Ishikawa (cell line): ENCODE measurements at regions not wholly inside any gene's neighbourhood (a gene's known extent, or its start where the extent isn't known, plus 50 kb on each side); places are given as distances from the start of the nearest gene placed in this dataset.

Experiments used
- CEBPB ChIP-seq: IDR thresholded peaks from 2 replicates; pipeline ENCODE4 v1.6.1; 2012
- EGR1 ChIP-seq: IDR thresholded peaks from 2 replicates; pipeline ENCODE4 v1.6.1; 2012
- EP300 ChIP-seq: IDR thresholded peaks from 2 replicates; pipeline ENCODE4 v1.6.1; 2012; ENCODE audit warnings: borderline replicate concordance
- FOXM1 ChIP-seq: IDR thresholded peaks from 2 replicates; pipeline ENCODE4 v1.6.1; 2012; ENCODE audit warnings: low read depth, borderline replicate concordance
- TAF1 ChIP-seq: IDR thresholded peaks from 2 replicates; pipeline ENCODE4 v1.6.1; 2012; ENCODE audit warnings: low read depth, mild to moderate bottlenecking
- TCF12 ChIP-seq: IDR thresholded peaks from 2 replicates; pipeline ENCODE4 v1.6.1; 2012; ENCODE audit warnings: low read depth
- YY1 ChIP-seq: IDR thresholded peaks from 2 replicates; pipeline ENCODE4 v1.6.1; 2012; ENCODE audit warnings: low read depth
- ZBTB7A ChIP-seq: IDR thresholded peaks from 2 replicates; pipeline ENCODE4 v1.6.1; 2012; ENCODE audit warnings: low read depth
- TF ChIP-seq, protein P1 (sequence below): IDR thresholded peaks from 2 replicates; pipeline ENCODE4 v1.6.1; 2012
- TF ChIP-seq, protein P2 (sequence below): IDR thresholded peaks from 2 replicates; pipeline ENCODE4 v1.6.1; 2012; ENCODE audit warnings: low read depth, mild to moderate bottlenecking

DNA sequence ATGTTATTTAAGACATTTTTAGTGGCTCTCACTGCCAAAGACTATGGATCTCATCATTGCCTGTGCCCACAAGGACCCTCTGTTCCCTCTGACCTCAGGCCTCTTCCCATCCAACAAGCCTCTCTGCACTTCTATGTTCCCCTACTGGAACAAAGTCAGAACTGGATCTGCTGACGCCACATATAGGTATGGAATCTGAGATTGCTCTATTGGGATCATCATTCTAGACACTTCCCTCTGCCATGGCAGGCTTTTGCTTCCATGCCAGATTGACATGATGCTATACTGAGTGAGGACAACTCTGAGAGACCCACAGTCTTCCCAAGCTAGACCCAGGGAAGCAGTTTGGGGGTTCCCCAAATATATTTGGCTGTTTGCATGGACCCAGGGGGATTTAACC lies 76.0 kb upstream of the ZNF648 start:
- TF ChIP-seq CEBPB, result no peak
- TF ChIP-seq TAF1, result no peak
- TF ChIP-seq FOXM1, result no peak
- TF ChIP-seq, protein P1, sequence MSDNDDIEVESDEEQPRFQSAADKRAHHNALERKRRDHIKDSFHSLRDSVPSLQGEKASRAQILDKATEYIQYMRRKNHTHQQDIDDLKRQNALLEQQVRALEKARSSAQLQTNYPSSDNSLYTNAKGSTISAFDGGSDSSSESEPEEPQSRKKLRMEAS, result no peak
- no peak for TF ChIP-seq TCF12
- no peak for TF ChIP-seq EP300
- no peak for TF ChIP-seq ZBTB7A
- TF ChIP-seq EGR1, result no peak
- TF ChIP-seq, protein P2, sequence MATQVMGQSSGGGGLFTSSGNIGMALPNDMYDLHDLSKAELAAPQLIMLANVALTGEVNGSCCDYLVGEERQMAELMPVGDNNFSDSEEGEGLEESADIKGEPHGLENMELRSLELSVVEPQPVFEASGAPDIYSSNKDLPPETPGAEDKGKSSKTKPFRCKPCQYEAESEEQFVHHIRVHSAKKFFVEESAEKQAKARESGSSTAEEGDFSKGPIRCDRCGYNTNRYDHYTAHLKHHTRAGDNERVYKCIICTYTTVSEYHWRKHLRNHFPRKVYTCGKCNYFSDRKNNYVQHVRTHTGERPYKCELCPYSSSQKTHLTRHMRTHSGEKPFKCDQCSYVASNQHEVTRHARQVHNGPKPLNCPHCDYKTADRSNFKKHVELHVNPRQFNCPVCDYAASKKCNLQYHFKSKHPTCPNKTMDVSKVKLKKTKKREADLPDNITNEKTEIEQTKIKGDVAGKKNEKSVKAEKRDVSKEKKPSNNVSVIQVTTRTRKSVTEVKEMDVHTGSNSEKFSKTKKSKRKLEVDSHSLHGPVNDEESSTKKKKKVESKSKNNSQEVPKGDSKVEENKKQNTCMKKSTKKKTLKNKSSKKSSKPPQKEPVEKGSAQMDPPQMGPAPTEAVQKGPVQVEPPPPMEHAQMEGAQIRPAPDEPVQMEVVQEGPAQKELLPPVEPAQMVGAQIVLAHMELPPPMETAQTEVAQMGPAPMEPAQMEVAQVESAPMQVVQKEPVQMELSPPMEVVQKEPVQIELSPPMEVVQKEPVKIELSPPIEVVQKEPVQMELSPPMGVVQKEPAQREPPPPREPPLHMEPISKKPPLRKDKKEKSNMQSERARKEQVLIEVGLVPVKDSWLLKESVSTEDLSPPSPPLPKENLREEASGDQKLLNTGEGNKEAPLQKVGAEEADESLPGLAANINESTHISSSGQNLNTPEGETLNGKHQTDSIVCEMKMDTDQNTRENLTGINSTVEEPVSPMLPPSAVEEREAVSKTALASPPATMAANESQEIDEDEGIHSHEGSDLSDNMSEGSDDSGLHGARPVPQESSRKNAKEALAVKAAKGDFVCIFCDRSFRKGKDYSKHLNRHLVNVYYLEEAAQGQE, result no peak
- TF ChIP-seq YY1, result no peak
